ENCODE measurements at regions not wholly inside any gene's neighbourhood (a gene's known extent, or its start where the extent isn't known, plus 50 kb on each side); places are given as distances from the start of the nearest gene placed in this dataset.

- intact Hi-C loops (cut with DNase I; ENCODE audit: low total_unique reads), result no loop called here
- Histone ChIP-seq H3K27me3 (no peaks in the 10 kb centered on the region), H3K4me1 (no peaks in the 10 kb centered on the region), H3K4me3 (no peak overlapping the region), H3K27ac (no peak overlapping the region), H3K36me3 (no peaks in the 10 kb centered on the region), H3K9me3 (no peaks in the 10 kb centered on the region)
- ATAC-seq (no peak), DNase-seq (no peak)
- TF ChIP-seq POLR2A (IDR thresholded peaks at IDR 0.05), result no peak
- no peak for TF ChIP-seq CTCF (IDR thresholded peaks at IDR 0.05 in 4 of 5, conservative IDR thresholded peaks at IDR 0.05 in 1 of 5)
- in situ Hi-C loops (cut with MboI; ENCODE audit: low sequenced_read_pairs in 4 of 4), result no loop called here
Observed at GRCh38 chr1:5221451-5221850, 567.0 kb downstream of the AJAP1 start.

- Histone ChIP-seq H3K4me3 (no peak overlapping the region), H3K9me3 (no peaks in the 10 kb centered on the region), H3K4me1 (no peaks in the 10 kb centered on the region), H3K27me3 (no peaks in the 10 kb centered on the region), H3K27ac (no peak overlapping the region), H3K36me3 (no peaks in the 10 kb centered on the region)
- TF ChIP-seq POLR2A (IDR thresholded peaks at IDR 0.05) (no peak), CTCF (IDR thresholded peaks at IDR 0.05 in 4 of 5, conservative IDR thresholded peaks at IDR 0.05 in 1 of 5) (no peak)
- DNase-seq (no peak), ATAC-seq (no peak)
- in situ Hi-C loops (cut with MboI; ENCODE audit: low sequenced_read_pairs in 4 of 4) (no loop called here), intact Hi-C loops (cut with DNase I; ENCODE audit: low total_unique reads) (no loop called here)
Observed at GRCh38 chr1:5220821-5221220, 566.4 kb downstream of the AJAP1 start.

- H3K4me1 ChIP-seq, result no peaks in the 10 kb centered on the region
- intact Hi-C loops (cut with DNase I; ENCODE audit: low total_unique reads), result no loop called here
- no peaks in the 10 kb centered on the region for H3K27me3 ChIP-seq
- in situ Hi-C loops (cut with MboI; ENCODE audit: low sequenced_read_pairs in 4 of 4), result no loop called here
- TF ChIP-seq CTCF (IDR thresholded peaks at IDR 0.05 in 4 of 5, conservative IDR thresholded peaks at IDR 0.05 in 1 of 5) (no peak), POLR2A (IDR thresholded peaks at IDR 0.05) (no peak)
- H3K4me3 ChIP-seq, result no peak overlapping the region
- ATAC-seq (no peak), DNase-seq (no peak)
- no peaks in the 10 kb centered on the region for H3K9me3 ChIP-seq
- H3K27ac ChIP-seq, result no peak overlapping the region
- no peaks in the 10 kb centered on the region for H3K36me3 ChIP-seq
Observed at GRCh38 chr1:5220421-5220820, 566.0 kb downstream of the AJAP1 start.

GRCh38 chr1:5200006-5200405 is 545.6 kb downstream of the AJAP1 start:
- no peak overlapping the region for H3K4me3 ChIP-seq
- TF ChIP-seq POLR2A (IDR thresholded peaks at IDR 0.05), result no peak
- no peak for TF ChIP-seq CTCF (IDR thresholded peaks at IDR 0.05 in 4 of 5, conservative IDR thresholded peaks at IDR 0.05 in 1 of 5)
- intact Hi-C loops (cut with DNase I; ENCODE audit: low total_unique reads) (no loop called here), in situ Hi-C loops (cut with MboI; ENCODE audit: low sequenced_read_pairs in 4 of 4) (no loop called here)
- no peaks in the 10 kb centered on the region for H3K4me1 ChIP-seq
- DNase-seq (no peak), ATAC-seq (no peak)
- H3K36me3 ChIP-seq, result no peaks in the 10 kb centered on the region
- no peak overlapping the region for H3K27ac ChIP-seq
- H3K27me3 ChIP-seq, result no peaks in the 10 kb centered on the region
- no peaks in the 10 kb centered on the region for H3K9me3 ChIP-seq

GRCh38 chr1:5198328-5198727 is 543.9 kb downstream of the AJAP1 start:
- Histone ChIP-seq H3K27ac (no peak overlapping the region), H3K9me3 (no peaks in the 10 kb centered on the region), H3K36me3 (no peaks in the 10 kb centered on the region), H3K27me3 (no peaks in the 10 kb centered on the region), H3K4me3 (no peak overlapping the region), H3K4me1 (no peaks in the 10 kb centered on the region)
- in situ Hi-C loops (cut with MboI; ENCODE audit: low sequenced_read_pairs in 4 of 4) (no loop called here), intact Hi-C loops (cut with DNase I; ENCODE audit: low total_unique reads) (no loop called here)
- ATAC-seq (no peak), DNase-seq (no peak)
- TF ChIP-seq POLR2A (IDR thresholded peaks at IDR 0.05) (no peak), CTCF (IDR thresholded peaks at IDR 0.05 in 4 of 5, conservative IDR thresholded peaks at IDR 0.05 in 1 of 5) (no peak)

All from gastrocnemius medialis (tissue), 4 donors.